ENCODE measurements at regions not wholly inside any gene's neighbourhood (a gene's known extent, or its start where the extent isn't known, plus 50 kb on each side); places are given as distances from the start of the nearest gene placed in this dataset.
"Not testable (repeated sequence)": the region's sequence is repeated elsewhere in the genome, so short reads cannot be mapped to it uniquely, and the experiment has no call there.

GRCh38 chr9:41269054-41269453 is 79.9 kb upstream of the ZNG1F start:
- H3K9me3 ChIP-seq (ENCODE audit: control insufficient read depth in 1 of 2, insufficient read depth in 1 of 2, low read depth in 1 of 2, low read length in 2 of 2); H3K79me2 ChIP-seq (ENCODE audit: insufficient read depth, low read length); H3K9me2 ChIP-seq (ENCODE audit: insufficient read depth); H3K9ac ChIP-seq (ENCODE audit: low read length); intact Hi-C loops (cut with micrococcal nuclease); POLR2A ChIA-PET; ATAC-seq; H3K4me2 ChIP-seq (ENCODE audit: low read length); H3K27ac ChIP-seq (ENCODE audit: low read depth, low read length); BruUV-seq (replicated peaks); H3K27me3 ChIP-seq (ENCODE audit: insufficient read depth, low read length); CTCF ChIA-PET; H3K4me1 ChIP-seq (ENCODE audit: control insufficient read depth in 1 of 2, insufficient read depth in 2 of 2, low read length in 2 of 2); H3K4me3 ChIP-seq (replicated peaks in 1 of 2; ENCODE audit: low read depth in 1 of 2, low read length in 2 of 2); H2AFZ ChIP-seq (ENCODE audit: low read depth, low read length, poor library complexity, severe bottlenecking); H3K36me3 ChIP-seq (ENCODE audit: control insufficient read depth in 1 of 2, insufficient read depth in 2 of 2, low read length in 2 of 2); DNase-seq (ENCODE audit: low read depth, low spot score); RAD21 ChIA-PET (ENCODE audit: low non-redundant PET in 1 of 2, low total read pairs in 2 of 2, uncharacterized antibody in 2 of 2, unreplicated experiment in 2 of 2); H4K20me1 ChIP-seq (ENCODE audit: insufficient read depth): not testable (repeated sequence)

GRCh38 chr9:41266602-41267001 is 77.5 kb upstream of the ZNG1F start:
- H3K27ac ChIP-seq (ENCODE audit: low read depth, low read length); H3K4me2 ChIP-seq (ENCODE audit: low read length); H3K4me3 ChIP-seq (replicated peaks in 1 of 2; ENCODE audit: low read depth in 1 of 2, low read length in 2 of 2); H3K36me3 ChIP-seq (ENCODE audit: control insufficient read depth in 1 of 2, insufficient read depth in 2 of 2, low read length in 2 of 2); H3K4me1 ChIP-seq (ENCODE audit: control insufficient read depth in 1 of 2, insufficient read depth in 2 of 2, low read length in 2 of 2); H3K9me2 ChIP-seq (ENCODE audit: insufficient read depth); RAD21 ChIA-PET (ENCODE audit: low non-redundant PET in 1 of 2, low total read pairs in 2 of 2, uncharacterized antibody in 2 of 2, unreplicated experiment in 2 of 2); intact Hi-C loops (cut with micrococcal nuclease); DNase-seq (ENCODE audit: low read depth, low spot score); H3K9ac ChIP-seq (ENCODE audit: low read length); H3K9me3 ChIP-seq (ENCODE audit: control insufficient read depth in 1 of 2, insufficient read depth in 1 of 2, low read depth in 1 of 2, low read length in 2 of 2); H3K79me2 ChIP-seq (ENCODE audit: insufficient read depth, low read length); CTCF ChIA-PET; H4K20me1 ChIP-seq (ENCODE audit: insufficient read depth); H2AFZ ChIP-seq (ENCODE audit: low read depth, low read length, poor library complexity, severe bottlenecking); BruUV-seq (replicated peaks); POLR2A ChIA-PET; ATAC-seq; H3K27me3 ChIP-seq (ENCODE audit: insufficient read depth, low read length): not testable (repeated sequence)

GRCh38 chr9:41266000-41266399 is 76.9 kb upstream of the ZNG1F start:
- not testable (repeated sequence) for ATAC-seq; BruUV-seq (replicated peaks)

GRCh38 chr9:41251973-41252372 is 62.9 kb upstream of the ZNG1F start:
- H3K9me3 ChIP-seq (ENCODE audit: control insufficient read depth in 1 of 2, insufficient read depth in 1 of 2, low read depth in 1 of 2, low read length in 2 of 2); H3K27me3 ChIP-seq (ENCODE audit: insufficient read depth, low read length); ATAC-seq; intact Hi-C loops (cut with micrococcal nuclease); H3K9me2 ChIP-seq (ENCODE audit: insufficient read depth); DNase-seq (ENCODE audit: low read depth, low spot score); BruUV-seq (replicated peaks); H3K9ac ChIP-seq (ENCODE audit: low read length); H4K20me1 ChIP-seq (ENCODE audit: insufficient read depth); RAD21 ChIA-PET (ENCODE audit: low non-redundant PET in 1 of 2, low total read pairs in 2 of 2, uncharacterized antibody in 2 of 2, unreplicated experiment in 2 of 2); CTCF ChIA-PET; H3K4me3 ChIP-seq (replicated peaks in 1 of 2; ENCODE audit: low read depth in 1 of 2, low read length in 2 of 2); H3K4me1 ChIP-seq (ENCODE audit: control insufficient read depth in 1 of 2, insufficient read depth in 2 of 2, low read length in 2 of 2); H3K79me2 ChIP-seq (ENCODE audit: insufficient read depth, low read length); POLR2A ChIA-PET; H3K4me2 ChIP-seq (ENCODE audit: low read length); H2AFZ ChIP-seq (ENCODE audit: low read depth, low read length, poor library complexity, severe bottlenecking); H3K36me3 ChIP-seq (ENCODE audit: control insufficient read depth in 1 of 2, insufficient read depth in 2 of 2, low read length in 2 of 2); H3K27ac ChIP-seq (ENCODE audit: low read depth, low read length): not testable (repeated sequence)

More at GRCh38 chr9:41266000-41266399, 76.9 kb upstream of the ZNG1F start:
- CTCF ChIA-PET; H3K36me3 ChIP-seq (ENCODE audit: control insufficient read depth in 1 of 2, insufficient read depth in 2 of 2, low read length in 2 of 2); POLR2A ChIA-PET; DNase-seq (ENCODE audit: low read depth, low spot score); H3K27me3 ChIP-seq (ENCODE audit: insufficient read depth, low read length); H3K9ac ChIP-seq (ENCODE audit: low read length); H3K9me3 ChIP-seq (ENCODE audit: control insufficient read depth in 1 of 2, insufficient read depth in 1 of 2, low read depth in 1 of 2, low read length in 2 of 2); H2AFZ ChIP-seq (ENCODE audit: low read depth, low read length, poor library complexity, severe bottlenecking); H4K20me1 ChIP-seq (ENCODE audit: insufficient read depth); H3K9me2 ChIP-seq (ENCODE audit: insufficient read depth); H3K4me3 ChIP-seq (replicated peaks in 1 of 2; ENCODE audit: low read depth in 1 of 2, low read length in 2 of 2); H3K4me1 ChIP-seq (ENCODE audit: control insufficient read depth in 1 of 2, insufficient read depth in 2 of 2, low read length in 2 of 2); H3K27ac ChIP-seq (ENCODE audit: low read depth, low read length); H3K79me2 ChIP-seq (ENCODE audit: insufficient read depth, low read length); intact Hi-C loops (cut with micrococcal nuclease); RAD21 ChIA-PET (ENCODE audit: low non-redundant PET in 1 of 2, low total read pairs in 2 of 2, uncharacterized antibody in 2 of 2, unreplicated experiment in 2 of 2); H3K4me2 ChIP-seq (ENCODE audit: low read length): not testable (repeated sequence)

GRCh38 chr9:41251101-41251500 is 62.0 kb upstream of the ZNG1F start:
- POLR2A ChIA-PET; DNase-seq (ENCODE audit: low read depth, low spot score): not testable (repeated sequence)

More at GRCh38 chr9:41251101-41251500, 62.0 kb upstream of the ZNG1F start:
- H3K79me2 ChIP-seq (ENCODE audit: insufficient read depth, low read length); H3K4me1 ChIP-seq (ENCODE audit: control insufficient read depth in 1 of 2, insufficient read depth in 2 of 2, low read length in 2 of 2); H2AFZ ChIP-seq (ENCODE audit: low read depth, low read length, poor library complexity, severe bottlenecking); H3K9ac ChIP-seq (ENCODE audit: low read length); H3K9me2 ChIP-seq (ENCODE audit: insufficient read depth); H3K9me3 ChIP-seq (ENCODE audit: control insufficient read depth in 1 of 2, insufficient read depth in 1 of 2, low read depth in 1 of 2, low read length in 2 of 2); RAD21 ChIA-PET (ENCODE audit: low non-redundant PET in 1 of 2, low total read pairs in 2 of 2, uncharacterized antibody in 2 of 2, unreplicated experiment in 2 of 2); H3K4me2 ChIP-seq (ENCODE audit: low read length); intact Hi-C loops (cut with micrococcal nuclease); H3K27ac ChIP-seq (ENCODE audit: low read depth, low read length); H3K36me3 ChIP-seq (ENCODE audit: control insufficient read depth in 1 of 2, insufficient read depth in 2 of 2, low read length in 2 of 2); H3K27me3 ChIP-seq (ENCODE audit: insufficient read depth, low read length); CTCF ChIA-PET; ATAC-seq; BruUV-seq (replicated peaks); H4K20me1 ChIP-seq (ENCODE audit: insufficient read depth); H3K4me3 ChIP-seq (replicated peaks in 1 of 2; ENCODE audit: low read depth in 1 of 2, low read length in 2 of 2): not testable (repeated sequence)

All from HCT116 (cell line).